CD4-positive, alpha-beta T cell treated with Interleukin-12 subunit alpha and Interleukin-12 subunit beta, for 1 hour (primary cell): ENCODE measurements at regions not wholly inside any gene's neighbourhood (a gene's known extent, or its start where the extent isn't known, plus 50 kb on each side); places are given as distances from the start of the nearest gene placed in this dataset.

Source experiments
- DNase-seq: peaks from one replicate; pipeline ENCODE4 v3.0.0-alpha.2; 2020

GRCh38 chr22:49564054-49564453 lies 263.6 kb downstream of the BRD1 start:
- no peak for DNase-seq

GRCh38 chr22:49562685-49563249 lies 264.9 kb downstream of the BRD1 start:
- no peak for DNase-seq

- DNase-seq, result no peak
Observed at GRCh38 chr22:49561976-49562375, 265.7 kb downstream of the BRD1 start.

- no peak for DNase-seq
Observed at GRCh38 chr22:49561338-49561737, 266.3 kb downstream of the BRD1 start.

GRCh38 chr22:49555526-49555925 lies 272.1 kb downstream of the BRD1 start:
- no peak for DNase-seq

- DNase-seq, result no peak
Observed at GRCh38 chr22:49554741-49555140, 272.9 kb downstream of the BRD1 start.

GRCh38 chr22:49554296-49554625 lies 273.4 kb downstream of the BRD1 start:
- no peak for DNase-seq

GRCh38 chr22:49553518-49554295 lies 274.0 kb downstream of the BRD1 start:
- no peak for DNase-seq

- no peak for DNase-seq
Observed at GRCh38 chr22:49553076-49553475, 274.6 kb downstream of the BRD1 start.

GRCh38 chr22:49551897-49552614 lies 275.6 kb downstream of the BRD1 start:
- no peak for DNase-seq

- DNase-seq, result no peak
Observed at GRCh38 chr22:49551446-49551845, 276.2 kb downstream of the BRD1 start.

GRCh38 chr22:49550766-49551362 lies 276.8 kb downstream of the BRD1 start:
- DNase-seq, result no peak

- DNase-seq, result no peak
Observed at GRCh38 chr22:49550141-49550430, 277.6 kb downstream of the BRD1 start.

GRCh38 chr22:49549256-49550140 lies 278.2 kb downstream of the BRD1 start:
- DNase-seq, result no peak

GRCh38 chr22:49548356-49549202 lies 279.1 kb downstream of the BRD1 start:
- no peak for DNase-seq

GRCh38 chr22:49547751-49548239 lies 279.9 kb downstream of the BRD1 start:
- DNase-seq, result no peak

GRCh38 chr22:49546811-49547585 lies 280.7 kb downstream of the BRD1 start:
- no peak for DNase-seq

- DNase-seq, result no peak
Observed at GRCh38 chr22:49545606-49546005, 282.1 kb downstream of the BRD1 start.

GRCh38 chr22:49544286-49544685 lies 283.4 kb downstream of the BRD1 start:
- no peak for DNase-seq

GRCh38 chr22:49543876-49544275 lies 283.8 kb downstream of the BRD1 start:
- no peak for DNase-seq

GRCh38 chr22:49541693-49542230 lies 285.9 kb downstream of the BRD1 start:
- no peak for DNase-seq
